ENCODE measurements at regions not wholly inside any gene's neighbourhood (a gene's known extent, or its start where the extent isn't known, plus 50 kb on each side); places are given as distances from the start of the nearest gene placed in this dataset.
A peak's percentile ranks its signal among the peaks of the same experiment; 100 is the strongest.
"Not testable (repeated sequence)": the region's sequence is repeated elsewhere in the genome, so short reads cannot be mapped to it uniquely, and the experiment has no call there.

DNA sequence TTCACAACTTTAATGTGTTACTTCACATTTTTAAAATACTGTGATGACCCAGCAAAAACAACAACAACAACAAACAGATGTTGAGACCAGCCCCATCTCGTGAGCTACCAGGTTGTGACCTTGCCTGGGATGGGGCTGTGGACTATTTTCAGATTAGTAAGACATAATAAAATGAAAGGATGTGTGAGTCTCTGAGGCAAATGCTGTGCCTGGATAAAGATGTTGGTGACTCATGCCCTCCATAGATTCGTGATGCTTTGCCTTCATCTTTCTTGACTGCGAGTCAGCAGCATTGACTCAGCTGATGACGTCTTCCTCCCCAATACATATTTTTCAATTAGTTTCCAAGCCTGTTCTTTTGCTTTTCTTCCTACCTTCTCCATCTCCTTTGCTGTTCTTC lies 453.0 kb upstream of the CFAP20DC start:
- DNase-seq (ENCODE audit: low spot score): no peak

- DNase-seq (ENCODE audit: low spot score): no peak
Measured at GRCh38 chr3:59499954-59500353, 450.1 kb upstream of the CFAP20DC start.

DNA sequence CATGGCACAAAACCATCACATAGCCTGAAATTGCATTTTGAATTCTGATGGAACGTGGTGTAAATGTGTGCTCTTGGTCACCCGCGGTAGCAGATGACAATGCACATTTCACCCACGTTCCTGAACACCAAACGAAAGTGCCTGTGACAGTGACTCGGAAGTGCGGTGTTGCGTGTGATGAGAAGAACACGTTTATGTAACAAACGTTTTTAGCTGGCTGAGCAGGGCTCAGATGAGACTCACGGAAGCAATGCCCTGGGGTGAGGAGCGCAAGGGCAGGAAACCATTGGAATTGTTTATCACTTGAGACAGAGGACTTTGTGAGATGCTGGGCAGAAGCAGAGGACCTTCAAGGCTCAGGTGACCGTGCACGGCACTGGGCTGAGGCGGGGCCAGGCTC lies 449.2 kb upstream of the CFAP20DC start:
- DNase-seq (ENCODE audit: low spot score): no peak

GRCh38 chr3:59496250-59496649 lies 446.4 kb upstream of the CFAP20DC start:
- DNase-seq (ENCODE audit: low spot score): no peak

DNA sequence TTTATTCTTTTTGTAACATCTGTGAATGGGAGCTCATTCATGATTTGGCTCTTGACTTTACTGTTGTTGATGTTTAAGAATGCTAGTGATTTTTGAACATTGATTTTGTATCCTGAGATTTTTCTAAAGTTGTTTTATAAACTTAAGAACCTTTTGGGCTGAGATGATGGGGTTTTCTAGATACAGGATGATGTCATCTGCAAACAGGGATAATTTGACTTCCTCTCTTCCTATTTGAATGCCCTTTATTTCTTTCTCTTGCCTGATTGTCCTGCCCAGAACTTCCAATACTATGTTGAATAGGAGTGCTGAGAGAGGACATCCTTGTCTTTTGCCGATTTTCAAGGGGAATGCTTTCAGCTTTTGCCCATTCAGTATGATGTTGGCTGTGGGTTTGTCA lies 445.1 kb upstream of the CFAP20DC start:
- DNase-seq (ENCODE audit: low spot score): not testable (repeated sequence)

- no peak for DNase-seq (ENCODE audit: low spot score)
Measured at GRCh38 chr3:59486520-59486919, 436.7 kb upstream of the CFAP20DC start.

GRCh38 chr3:59483191-59483590 lies 433.4 kb upstream of the CFAP20DC start:
- DNase-seq (ENCODE audit: low spot score): no peak

GRCh38 chr3:59482684-59483083 lies 432.9 kb upstream of the CFAP20DC start:
- DNase-seq (ENCODE audit: low spot score): no peak

DNA sequence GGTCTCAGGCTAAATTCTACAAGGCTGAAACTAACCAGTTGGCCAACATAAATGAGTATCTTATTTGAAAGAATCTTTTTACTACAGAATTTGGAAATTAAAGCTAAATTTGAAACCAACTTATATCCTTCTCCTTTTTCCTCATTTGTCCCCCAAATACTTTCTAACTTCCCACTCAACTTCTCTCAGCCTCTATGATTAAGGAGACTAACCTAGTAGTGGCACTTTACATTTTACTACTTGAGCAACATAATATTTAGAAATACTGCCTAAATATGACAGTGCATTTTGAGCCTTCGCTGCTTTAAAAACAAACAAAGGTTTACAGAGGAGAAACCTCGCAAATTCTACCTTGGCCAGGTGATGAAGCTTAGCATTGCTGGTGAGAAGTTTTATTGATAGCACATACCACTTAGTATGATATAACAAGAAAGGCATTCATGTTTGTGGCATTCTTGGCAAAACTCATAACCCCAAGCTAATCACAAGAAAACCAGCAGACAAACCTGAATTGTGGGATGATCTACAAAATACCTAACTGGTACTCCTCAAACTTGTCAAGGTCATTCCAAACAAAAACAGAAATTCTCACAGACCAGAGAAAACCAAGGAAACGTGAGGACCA lies 432.1 kb upstream of the CFAP20DC start:
- no peak for DNase-seq (ENCODE audit: low spot score)

DNA sequence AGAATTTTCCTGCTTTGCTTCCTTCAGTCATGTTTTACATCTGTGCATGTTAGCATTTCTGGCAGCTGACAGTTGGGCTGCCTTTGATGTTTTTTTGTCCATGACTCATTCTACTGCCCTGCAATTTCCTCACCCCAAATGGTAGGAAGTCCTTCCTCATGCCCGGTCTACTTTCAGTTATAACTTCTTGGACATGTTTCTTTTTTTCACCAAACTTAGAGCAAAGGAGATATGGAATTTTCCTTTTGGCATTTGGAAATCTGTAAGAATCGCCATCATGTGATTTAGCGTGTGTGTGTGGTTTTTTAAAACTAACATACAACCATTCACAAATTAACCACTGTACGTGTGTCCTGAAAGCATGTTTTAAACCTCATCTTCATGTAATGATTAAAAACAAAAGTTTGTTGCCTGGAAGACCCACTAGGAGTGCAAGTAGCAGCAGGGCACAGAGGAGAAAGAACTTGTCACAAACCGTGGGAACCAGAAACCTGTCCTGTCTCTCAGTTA lies 430.7 kb upstream of the CFAP20DC start:
- peak; percentile 18 for DNase-seq (ENCODE audit: low spot score)

- no peak for DNase-seq (ENCODE audit: low spot score)
Measured at GRCh38 chr3:59473636-59474035, 423.8 kb upstream of the CFAP20DC start.

GRCh38 chr3:59472541-59472940 lies 422.7 kb upstream of the CFAP20DC start:
- no peak for DNase-seq (ENCODE audit: low spot score)

DNA sequence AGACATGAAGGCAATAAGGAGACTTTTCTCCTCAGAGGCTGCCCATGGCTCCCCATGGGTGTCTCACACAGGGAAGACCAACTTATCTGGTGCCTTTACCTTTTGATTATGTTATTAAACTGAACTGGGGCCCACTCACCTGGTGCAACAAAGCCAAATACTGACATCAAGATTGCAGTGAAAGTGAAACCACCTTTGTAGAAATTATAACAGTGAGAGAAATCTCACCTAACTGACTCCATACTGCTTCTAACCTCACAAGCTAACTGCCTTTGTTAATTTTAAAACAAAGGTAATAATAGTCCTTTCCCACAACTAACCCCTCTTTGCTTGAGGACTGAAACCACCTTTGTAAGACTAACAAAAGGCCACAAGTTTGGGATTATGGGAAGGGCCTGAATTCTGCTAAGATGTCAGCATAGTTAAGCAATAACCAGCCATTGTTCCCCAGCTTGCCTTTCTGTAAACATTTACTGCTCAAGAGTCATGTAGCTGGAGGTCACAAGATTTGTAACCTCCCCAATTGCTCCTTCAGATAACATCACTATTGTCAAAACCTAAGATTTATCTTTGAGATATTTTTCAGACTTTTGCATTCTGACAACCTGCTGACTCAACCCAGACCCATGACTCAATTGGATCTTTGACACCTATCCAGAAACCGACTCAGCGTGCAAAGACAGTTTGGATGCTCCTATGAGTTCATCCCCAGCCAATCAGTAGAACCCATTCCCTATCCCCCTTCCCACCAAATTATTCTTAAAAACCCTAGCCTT lies 420.3 kb upstream of the CFAP20DC start:
- no peak for DNase-seq (ENCODE audit: low spot score)

- DNase-seq (ENCODE audit: low spot score): no peak
Measured at GRCh38 chr3:59467476-59467875, 417.7 kb upstream of the CFAP20DC start.

- DNase-seq (ENCODE audit: low spot score): no peak
Measured at GRCh38 chr3:59464187-59464586, 414.4 kb upstream of the CFAP20DC start.

DNA sequence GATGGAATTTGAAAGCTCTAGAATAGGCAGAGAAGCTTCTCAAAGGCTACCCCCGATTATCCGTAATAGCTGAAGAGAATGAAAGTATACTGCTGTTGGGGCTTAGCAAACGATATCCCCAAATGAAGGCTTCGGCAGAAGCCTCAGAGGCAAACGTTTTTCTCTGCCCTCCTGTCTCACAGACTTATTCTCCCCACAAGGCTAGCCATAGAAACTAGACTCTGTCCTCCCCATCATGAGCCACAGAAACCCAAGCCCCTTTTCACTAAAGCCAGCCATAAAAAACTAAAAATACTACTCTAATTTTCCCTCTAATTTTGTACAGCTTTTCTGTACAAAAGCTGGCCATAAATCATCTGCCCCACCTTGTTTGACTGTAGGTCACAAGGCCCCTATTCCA lies 413.4 kb upstream of the CFAP20DC start:
- DNase-seq (ENCODE audit: low spot score): no peak

- DNase-seq (ENCODE audit: low spot score): no peak
Measured at GRCh38 chr3:59460068-59460467, 410.2 kb upstream of the CFAP20DC start.

DNA sequence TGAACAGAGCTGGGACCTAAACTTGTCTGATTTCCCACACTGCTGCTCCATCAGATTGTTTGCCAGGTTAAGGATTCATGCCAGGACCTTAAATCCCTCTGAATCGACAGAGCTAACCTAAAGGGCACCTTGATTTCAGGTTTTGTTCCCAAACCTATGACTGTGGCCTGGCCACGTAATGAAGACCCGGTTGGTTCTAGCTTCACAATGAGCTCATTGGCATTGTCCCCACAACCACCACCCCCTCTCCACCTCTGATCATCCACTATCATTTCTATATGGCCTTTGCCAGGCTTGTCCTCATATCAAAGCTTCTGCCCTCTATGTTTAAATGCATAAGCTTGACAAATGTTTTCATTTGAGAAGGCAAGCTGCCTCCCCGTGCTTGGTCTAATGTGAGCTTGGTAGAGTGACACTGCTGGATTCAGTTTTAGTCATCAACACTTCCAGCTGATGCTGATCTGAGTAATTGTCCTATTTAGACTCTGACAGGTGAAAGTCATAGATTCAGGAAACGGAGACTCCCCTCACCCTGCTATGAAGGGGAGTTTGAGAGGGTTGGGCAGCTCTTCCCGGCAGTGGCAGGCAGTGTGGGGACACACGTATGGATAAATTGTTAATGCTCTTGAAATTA lies 407.1 kb upstream of the CFAP20DC start:
- no peak for DNase-seq (ENCODE audit: low spot score)

- no peak for DNase-seq (ENCODE audit: low spot score)
Measured at GRCh38 chr3:59451800-59452746, 402.2 kb upstream of the CFAP20DC start.

DNA sequence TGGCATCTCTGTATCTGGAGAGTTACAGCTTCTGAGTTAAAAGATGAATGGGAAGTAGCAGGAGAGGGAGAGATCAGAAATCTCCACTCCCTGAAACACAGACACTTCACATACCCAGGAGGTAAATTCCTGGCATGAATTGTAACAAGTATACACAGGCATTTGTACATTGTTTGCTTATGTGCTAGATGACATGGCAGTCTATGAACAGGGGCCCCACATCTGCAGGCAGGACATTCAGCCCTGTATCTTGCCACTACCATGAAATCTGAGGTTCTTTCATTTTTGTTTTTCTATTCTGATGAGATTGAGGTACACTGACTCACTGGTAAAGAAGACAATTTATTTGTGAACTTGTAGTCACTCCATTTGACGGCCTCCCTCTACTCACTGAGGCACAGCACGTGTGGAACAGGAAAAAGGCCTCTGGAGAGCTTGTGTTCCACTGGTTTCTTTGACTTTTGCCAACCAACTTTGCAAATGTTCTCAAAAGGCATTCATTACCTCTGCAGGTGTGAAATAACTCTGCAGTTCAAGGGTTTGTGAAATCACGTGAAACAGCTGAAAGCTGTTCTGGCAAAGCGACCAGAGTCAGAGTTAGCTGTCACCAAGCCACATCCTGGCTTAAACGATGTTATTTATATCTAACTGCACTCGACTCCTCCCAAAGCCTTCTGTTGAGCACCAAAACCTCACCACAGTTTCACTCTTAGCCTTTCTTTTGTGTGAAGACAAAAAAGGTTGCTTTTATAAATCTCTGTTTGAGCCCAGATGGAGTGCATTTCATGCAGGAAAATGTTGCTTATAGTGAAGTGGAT lies 401.3 kb upstream of the CFAP20DC start:
- peak; percentile 87 for DNase-seq (ENCODE audit: low spot score)

GRCh38 chr3:59450437-59450836 lies 400.6 kb upstream of the CFAP20DC start:
- DNase-seq (ENCODE audit: low spot score): no peak

All from CD4-positive, alpha-beta T cell treated with Interleukin-6 at 100 ng/mL for 8 hours (primary cell).